Gastrocnemius medialis (tissue), 4 donors: ENCODE measurements at regions not wholly inside any gene's neighbourhood (a gene's known extent, or its start where the extent isn't known, plus 50 kb on each side); places are given as distances from the start of the nearest gene placed in this dataset.

ENCODE experiments used
- ATAC-seq, 2 donors: fragments of 150-250 bp; one replicate each; pipeline ENCODE4 v1.9.1; 2016
- DNase-seq, 2 donors: peaks; one replicate each; pipeline ENCODE4 v3.0.0-alpha.2; 2019
- H3K27ac ChIP-seq, 4 donors: fragments of 200-600 bp; sonication (generic); 1 replicate in 1 of 4; 2 replicates in 3 of 4; pipeline ENCODE4 v1.5.1; 2016 to 2018; ENCODE audit warnings: mild to moderate bottlenecking in 2 of 4, moderate library complexity in 1 of 4
- H3K27me3 ChIP-seq, 3 donors: fragments of 200-600 bp; sonication (generic) in 2 of 3; 1 replicate in 1 of 3; 2 replicates in 2 of 3; pipeline versions ENCODE4 v1.5.1 to v1.6.0; 2016 to 2019; ENCODE audit warnings: mild to moderate bottlenecking in 1 of 3, moderate library complexity in 1 of 3
- H3K36me3 ChIP-seq, 2 donors: fragments of 200-600 bp; sonication (generic) in 1 of 2; one replicate each; pipeline ENCODE4 v1.5.1; 2017 to 2018
- H3K4me1 ChIP-seq, 2 donors: fragments of 200-600 bp; sonication (generic) in 1 of 2; one replicate each; pipeline ENCODE4 v1.5.1; 2016 to 2017; ENCODE audit warnings: mild to moderate bottlenecking in 2 of 2
- H3K4me3 ChIP-seq, 4 donors: fragments of 200-600 bp; sonication (generic) in 3 of 4; 1 replicate in 1 of 4; 2 replicates in 3 of 4; pipeline ENCODE4 v1.5.1; 2016 to 2019; ENCODE audit warnings: mild to moderate bottlenecking in 2 of 4
- H3K9me3 ChIP-seq, 3 donors: fragments of 200-600 bp; sonication (generic) in 2 of 3; 1 replicate in 1 of 3; 2 replicates in 2 of 3; pipeline ENCODE4 v1.5.1; 2016 to 2019
- CTCF ChIP-seq, 5 experiments: fragments of 450-650 bp in 3 of 5; fragments of 200-600 bp in 2 of 5; sonication (generic) in 2 of 5; IDR thresholded peaks in 4 of 5; conservative IDR thresholded peaks in 1 of 5; 1 replicate in 4 of 5; 2 replicates in 1 of 5; pipeline ENCODE4 v1.5.1; 2016 to 2019; ENCODE audit warnings: antibody characterized with exemption in 5 of 5, mild to moderate bottlenecking in 3 of 5, moderate library complexity in 3 of 5
- POLR2A ChIP-seq, 2 donors: fragments of 450-650 bp; IDR thresholded peaks; one replicate each; pipeline ENCODE4 v1.6.1; 2017; ENCODE audit warnings: antibody characterized with exemption in 2 of 2, mild to moderate bottlenecking in 2 of 2, moderate library complexity in 2 of 2
- in situ Hi-C, 4 donors: fragments of 200-750 bp; cut with MboI; loops; one replicate each; pipeline versions ENCODE4 v1.15.0 to v1.8.0; 2017; ENCODE audit warnings: low sequenced_read_pairs in 4 of 4
- intact Hi-C: fragments of 100-400 bp; cut with DNase I; formaldehyde crosslinking; loops from one replicate; pipeline ENCODE4 v1.15.1; 2023; ENCODE audit warnings: low total_unique reads

GRCh38 chr2:134078354-134078753 lies 175.5 kb upstream of the MGAT5 start:
- Histone ChIP-seq H3K4me3 (no peak overlapping the region), H3K4me1 (no peaks in the 10 kb centered on the region), H3K27me3 (no peaks in the 10 kb centered on the region), H3K9me3 (no peaks in the 10 kb centered on the region), H3K27ac (no peak overlapping the region), H3K36me3 (no peaks in the 10 kb centered on the region)
- peak in 1 of 2 donors; percentile 31 for ATAC-seq
- intact Hi-C loops (no loop called here), in situ Hi-C loops (no loop called here)
- DNase-seq, result no peak
- no peak for TF ChIP-seq CTCF (IDR thresholded peaks at IDR 0.05 in 4 of 5, conservative IDR thresholded peaks at IDR 0.05 in 1 of 5)
- TF ChIP-seq POLR2A (IDR thresholded peaks at IDR 0.05), result no peak

DNA sequence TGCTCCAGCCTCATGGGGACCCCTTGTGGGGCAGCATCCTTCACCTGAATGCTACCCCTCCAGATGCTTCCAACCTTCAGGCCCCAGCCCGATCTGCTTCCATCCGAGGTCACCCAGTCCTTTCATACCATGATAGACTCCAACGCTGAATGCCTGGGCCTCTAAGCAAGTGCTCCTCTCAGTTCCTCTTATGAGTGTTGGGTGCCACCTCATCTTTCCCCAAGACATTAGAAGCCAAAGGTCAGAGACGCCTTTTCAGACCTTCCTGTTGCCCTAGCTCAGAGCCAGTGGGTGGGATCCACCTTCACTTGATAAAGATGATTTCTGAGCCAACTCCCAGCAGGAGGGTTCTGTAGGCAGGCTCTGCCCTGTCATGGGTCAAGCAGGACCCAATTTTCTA lies 174.5 kb upstream of the MGAT5 start:
- intact Hi-C loops, result no loop called here
- Histone ChIP-seq H3K4me3 (no peak overlapping the region), H3K9me3 (no peaks in the 10 kb centered on the region), H3K27me3 (no peaks in the 10 kb centered on the region), H3K27ac (no peak overlapping the region), H3K4me1 (no peaks in the 10 kb centered on the region), H3K36me3 (no peaks in the 10 kb centered on the region)
- in situ Hi-C loops, result no loop called here
- ATAC-seq (no peak), DNase-seq (no peak)
- TF ChIP-seq CTCF (IDR thresholded peaks at IDR 0.05 in 4 of 5, conservative IDR thresholded peaks at IDR 0.05 in 1 of 5) (no peak), POLR2A (IDR thresholded peaks at IDR 0.05) (no peak)

GRCh38 chr2:134080386-134081089 lies 173.3 kb upstream of the MGAT5 start:
- no peak for DNase-seq
- intact Hi-C loops (no loop called here), in situ Hi-C loops (no loop called here)
- H3K4me3 ChIP-seq, result no peak overlapping the region
- H3K27ac ChIP-seq, result no peak overlapping the region
- peak in 1 of 2 donors; percentile 50 for ATAC-seq
- H3K36me3 ChIP-seq, result no peaks in the 10 kb centered on the region
- TF ChIP-seq POLR2A (IDR thresholded peaks at IDR 0.05), result no peak
- no peak for TF ChIP-seq CTCF (IDR thresholded peaks at IDR 0.05 in 4 of 5, conservative IDR thresholded peaks at IDR 0.05 in 1 of 5)
- no peaks in the 10 kb centered on the region for H3K9me3 ChIP-seq
- H3K27me3 ChIP-seq, result no peaks in the 10 kb centered on the region
- H3K4me1 ChIP-seq, result no peaks in the 10 kb centered on the region

GRCh38 chr2:134081238-134081938 lies 172.5 kb upstream of the MGAT5 start:
- H3K4me3 ChIP-seq, result no peak overlapping the region
- no peak for TF ChIP-seq CTCF (IDR thresholded peaks at IDR 0.05 in 4 of 5, conservative IDR thresholded peaks at IDR 0.05 in 1 of 5)
- TF ChIP-seq POLR2A (IDR thresholded peaks at IDR 0.05), result no peak
- ATAC-seq, result no peak
- no peaks in the 10 kb centered on the region for H3K36me3 ChIP-seq
- H3K27me3 ChIP-seq, result no peaks in the 10 kb centered on the region
- DNase-seq, result no peak
- intact Hi-C loops, result no loop called here
- H3K4me1 ChIP-seq, result no peaks in the 10 kb centered on the region
- H3K27ac ChIP-seq, result no peak overlapping the region
- in situ Hi-C loops, result no loop called here
- H3K9me3 ChIP-seq, result no peaks in the 10 kb centered on the region
